MM.1S (cell line): ENCODE measurements at regions not wholly inside any gene's neighbourhood (a gene's known extent, or its start where the extent isn't known, plus 50 kb on each side); places are given as distances from the start of the nearest gene placed in this dataset.

ENCODE experiments used
- DNase-seq: peaks from one replicate; pipeline ENCODE4 v3.0.0-alpha.2; 2015
- H2AFZ ChIP-seq: fragments of 300-600 bp; sonication (generic); 2 replicates; pipeline ENCODE4 v1.6.0; 2016; ENCODE audit warnings: antibody characterized with exemption, low read length
- H3F3A ChIP-seq: fragments of 300-600 bp; sonication (generic); 2 replicates; pipeline ENCODE4 v1.6.1; 2016; ENCODE audit warnings: mild to moderate bottlenecking, antibody characterized with exemption, low read length, moderate library complexity, mixed read lengths; ENCODE audit not compliant: insufficient read depth
- H3K27ac ChIP-seq: fragments of 300-600 bp; sonication (generic); 2 replicates; pipeline ENCODE4 v1.5.1; 2016; ENCODE audit warnings: mild to moderate bottlenecking, low read length
- H3K27me3 ChIP-seq: fragments of 300-600 bp; sonication (generic); replicated peaks from 2 replicates; pipeline ENCODE4 v1.6.0; 2016; ENCODE audit warnings: low read length; ENCODE audit not compliant: insufficient read depth
- H3K36me3 ChIP-seq: fragments of 300-600 bp; sonication (generic); replicated peaks from 2 replicates; pipeline ENCODE4 v1.6.1; 2016; ENCODE audit warnings: mild to moderate bottlenecking, low read length, mixed read lengths; ENCODE audit not compliant: insufficient read depth
- H3K4me1 ChIP-seq: fragments of 300-600 bp; sonication (generic); 2 replicates; pipeline ENCODE4 v1.6.1; 2016; ENCODE audit warnings: low read length, mixed read lengths
- H3K4me2 ChIP-seq: fragments of 300-600 bp; sonication (generic); 2 replicates; pipeline ENCODE4 v1.6.0; 2016; ENCODE audit warnings: low read depth, low read length
- H3K4me3 ChIP-seq: fragments of 300-600 bp; sonication (generic); 2 replicates; pipeline ENCODE4 v1.5.1; 2016; ENCODE audit warnings: low read length, mixed read lengths
- H3K79me2 ChIP-seq: fragments of 300-600 bp; sonication (generic); 2 replicates; pipeline ENCODE4 v1.6.1; 2016; ENCODE audit warnings: mixed run types, low read length, mixed read lengths
- H3K9ac ChIP-seq: fragments of 300-600 bp; sonication (generic); 2 replicates; pipeline ENCODE4 v1.6.1; 2016; ENCODE audit warnings: low read length, mixed read lengths
- H3K9me2 ChIP-seq: fragments of 300-600 bp; sonication (generic); replicated peaks from 2 replicates; pipeline ENCODE4 v1.6.1; 2016; ENCODE audit warnings: mild to moderate bottlenecking, low read length, mixed read lengths; ENCODE audit not compliant: insufficient read depth
- H3K9me3 ChIP-seq: fragments of 300-600 bp; sonication (generic); replicated peaks from 2 replicates; pipeline ENCODE4 v1.6.1; 2016; ENCODE audit warnings: mild to moderate bottlenecking, low read length, mixed read lengths; ENCODE audit not compliant: insufficient read depth
- H4K20me1 ChIP-seq: fragments of 300-600 bp; sonication (generic); 2 replicates; pipeline ENCODE4 v1.6.1; 2016; ENCODE audit warnings: mild to moderate bottlenecking, low read length, moderate library complexity, mixed read lengths; ENCODE audit not compliant: insufficient read depth
- CTCF ChIP-seq: fragments of 300-600 bp; sonication (generic); IDR thresholded peaks from 2 replicates; pipeline ENCODE4 v1.5.1; 2016; ENCODE audit warnings: antibody characterized with exemption, low read length, mixed read lengths
- EZH2 ChIP-seq: fragments of 300-600 bp; sonication (generic); optimal IDR thresholded peaks from 2 replicates; pipeline ENCODE3; 2017; ENCODE audit warnings: low read depth, mild to moderate bottlenecking, antibody characterized with exemption, low read length, mixed read lengths
- EZH2phosphoT487 ChIP-seq: fragments of 300-600 bp; sonication (generic); IDR thresholded peaks from 2 replicates; pipeline ENCODE4 v1.6.1; 2018; ENCODE audit warnings: antibody characterized with exemption, low read length

GRCh38 chr5:37926732-37927131 is 86.9 kb upstream of the GDNF start:
- no peaks in the 10 kb centered on the region for H4K20me1 ChIP-seq
- no peaks in the 10 kb centered on the region for H3K79me2 ChIP-seq
- no peaks in the 10 kb centered on the region for H3K9me3 ChIP-seq
- no peak overlapping the region for H2AFZ ChIP-seq
- H3F3A ChIP-seq = no peaks in the 10 kb centered on the region
- no peak for DNase-seq
- H3K9ac ChIP-seq = no peak overlapping the region
- H3K4me3 ChIP-seq = no peak overlapping the region
- no peak overlapping the region for H3K27ac ChIP-seq
- no peaks in the 10 kb centered on the region for H3K27me3 ChIP-seq
- no peak overlapping the region for H3K4me2 ChIP-seq
- no peaks in the 10 kb centered on the region for H3K36me3 ChIP-seq
- peaks cover 1% of the 10 kb centered on the region for H3K4me1 ChIP-seq
- H3K9me2 ChIP-seq = no peaks in the 10 kb centered on the region
- TF ChIP-seq EZH2 (no peak), CTCF (no peak), EZH2phosphoT487 (no peak)

DNA sequence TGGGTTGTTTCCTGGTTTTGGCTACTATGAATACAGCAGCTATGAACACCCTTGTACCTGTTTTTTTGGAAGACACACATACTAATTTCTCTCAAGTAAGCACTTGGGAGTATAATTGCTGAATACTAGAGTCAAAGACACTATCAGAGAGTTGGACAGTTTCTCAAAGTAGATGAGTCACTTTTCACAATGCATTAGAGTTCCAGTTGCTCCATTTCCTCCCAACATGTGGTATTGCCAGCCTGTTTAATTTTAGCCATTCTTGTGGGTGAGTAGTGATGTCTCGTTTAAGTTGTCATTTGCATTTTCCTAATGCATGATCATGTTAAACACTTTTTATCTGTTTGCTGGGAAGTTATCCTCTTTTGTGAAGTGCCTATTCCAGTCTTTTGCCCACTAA is 81.6 kb upstream of the GDNF start:
- no peak overlapping the region for H2AFZ ChIP-seq
- no peak for TF ChIP-seq EZH2
- no peak for TF ChIP-seq EZH2phosphoT487
- TF ChIP-seq CTCF = no peak
- H3K27ac ChIP-seq = no peak overlapping the region
- H3F3A ChIP-seq = no peaks in the 10 kb centered on the region
- H4K20me1 ChIP-seq = no peaks in the 10 kb centered on the region
- H3K4me1 ChIP-seq = peaks cover 13% of the 10 kb centered on the region
- H3K36me3 ChIP-seq = no peaks in the 10 kb centered on the region
- H3K4me2 ChIP-seq = peak overlapping the region; percentile 6; the same call in 1 of the 2 replicates
- H3K9me3 ChIP-seq = no peaks in the 10 kb centered on the region
- H3K27me3 ChIP-seq = no peaks in the 10 kb centered on the region
- H3K79me2 ChIP-seq = no peaks in the 10 kb centered on the region
- DNase-seq = peak; percentile 26
- no peaks in the 10 kb centered on the region for H3K9me2 ChIP-seq
- no peak overlapping the region for H3K4me3 ChIP-seq
- H3K9ac ChIP-seq = no peak overlapping the region

DNA sequence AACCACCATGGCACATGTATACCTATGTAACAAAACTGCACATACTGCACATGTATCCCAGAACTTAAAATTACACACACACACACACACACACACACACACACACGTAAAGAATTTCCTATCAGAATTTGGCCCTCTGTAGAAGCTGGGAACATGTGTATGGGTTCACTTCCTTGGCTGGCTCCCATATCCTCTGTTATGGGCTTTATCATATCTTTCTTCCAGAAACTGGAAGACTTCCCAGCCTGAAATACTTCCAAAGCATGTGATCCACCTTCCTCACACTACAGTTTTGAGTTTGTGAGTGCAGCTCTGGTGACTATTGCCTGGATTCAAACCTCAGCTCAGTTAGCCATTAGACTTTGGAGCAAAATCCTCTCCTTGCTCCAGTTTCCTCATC is 78.6 kb upstream of the GDNF start:
- Histone ChIP-seq H3K9me3 (no peaks in the 10 kb centered on the region), H3K4me3 (no peak overlapping the region), H3K9me2 (no peaks in the 10 kb centered on the region), H3F3A (no peaks in the 10 kb centered on the region), H3K79me2 (no peaks in the 10 kb centered on the region), H3K9ac (no peak overlapping the region), H3K36me3 (no peaks in the 10 kb centered on the region), H2AFZ (no peak overlapping the region), H3K4me1 (peaks cover 18% of the 10 kb centered on the region), H3K27me3 (no peaks in the 10 kb centered on the region), H3K4me2 (no peak overlapping the region), H4K20me1 (no peaks in the 10 kb centered on the region), H3K27ac (no peak overlapping the region)
- no peak for DNase-seq
- TF ChIP-seq EZH2 (no peak), CTCF (no peak), EZH2phosphoT487 (no peak)
